Testis (tissue), 2 donors: ENCODE measurements at regions not wholly inside any gene's neighbourhood (a gene's known extent, or its start where the extent isn't known, plus 50 kb on each side); places are given as distances from the start of the nearest gene placed in this dataset.
A peak's percentile ranks its signal among the peaks of the same experiment; 100 is the strongest.

Experiments used
- CTCF ChIP-seq, 3 experiments: fragments of 450-650 bp in 2 of 3; fragments of 200-600 bp in 1 of 3; sonication (generic) in 1 of 3; IDR thresholded peaks; one replicate each; pipeline ENCODE4 v1.5.1; 2016 to 2019; ENCODE audit warnings: antibody characterized with exemption in 3 of 3, mild to moderate bottlenecking in 2 of 3, moderate library complexity in 1 of 3
- POLR2A ChIP-seq: fragments of 450-650 bp; IDR thresholded peaks from one replicate; pipeline ENCODE4 v1.6.1; 2017; ENCODE audit warnings: antibody characterized with exemption, mild to moderate bottlenecking, moderate library complexity

GRCh38 chr2:136378712-136379595, 261.0 kb upstream of the CXCR4 start:
- peak; percentile 35 to 49 (median 43) for TF ChIP-seq CTCF (IDR thresholded peaks at IDR 0.05)
- no peak for TF ChIP-seq POLR2A
